H9 (cell line): ENCODE measurements at regions not wholly inside any gene's neighbourhood (a gene's known extent, or its start where the extent isn't known, plus 50 kb on each side); places are given as distances from the start of the nearest gene placed in this dataset.

Experiments used
- DNase-seq: peaks from one replicate; pipeline ENCODE4 v3.0.0-alpha.2; 2017
- H2AFZ ChIP-seq: one replicate; pipeline ENCODE4 v1.6.1; 2013; ENCODE audit warnings: mild to moderate bottlenecking, low read length, control low read depth, moderate library complexity
- H2AK5ac ChIP-seq: 2 replicates; pipeline ENCODE4 v1.6.1; 2013; ENCODE audit warnings: low read length, control low read depth, mixed read lengths; ENCODE audit not compliant: insufficient read length
- H2BK120ac ChIP-seq: one replicate; pipeline ENCODE4 v1.6.1; 2013; ENCODE audit warnings: low read depth, mild to moderate bottlenecking, low read length, control low read depth, inconsistent platforms; ENCODE audit not compliant: poor library complexity, severe bottlenecking
- H2BK12ac ChIP-seq: 2 replicates; pipeline ENCODE4 v1.6.1; 2013; ENCODE audit warnings: low read length, control low read depth, mixed read lengths, low read depth; ENCODE audit not compliant: insufficient read length
- H2BK15ac ChIP-seq: 2 replicates; pipeline ENCODE4 v1.6.1; 2013; ENCODE audit warnings: low read depth, low read length, control low read depth
- H2BK20ac ChIP-seq: one replicate; pipeline ENCODE4 v1.6.1; 2013; ENCODE audit warnings: low read depth, mild to moderate bottlenecking, low read length, control low read depth, inconsistent platforms; ENCODE audit not compliant: poor library complexity, severe bottlenecking
- H2BK5ac ChIP-seq: 2 replicates; pipeline ENCODE4 v1.6.1; 2013; ENCODE audit warnings: low read length, control low read depth, mixed read lengths; ENCODE audit not compliant: insufficient read length
- H3K14ac ChIP-seq: 2 replicates; pipeline ENCODE4 v1.6.1; 2013; ENCODE audit warnings: low read length, control low read depth; ENCODE audit not compliant: insufficient read depth
- H3K18ac ChIP-seq: 2 replicates; pipeline ENCODE4 v1.6.1; 2013; ENCODE audit warnings: low read depth, mild to moderate bottlenecking, mixed read lengths, low read length, control low read depth; ENCODE audit not compliant: insufficient read length
- H3K23ac ChIP-seq: 2 replicates; pipeline ENCODE4 v1.6.1; 2013; ENCODE audit warnings: low read length, control low read depth, mixed read lengths, low read depth; ENCODE audit not compliant: insufficient read length
- H3K23me2 ChIP-seq: 2 replicates; pipeline ENCODE4 v1.6.1; 2013; ENCODE audit warnings: low read depth, mild to moderate bottlenecking, mixed read lengths, low read length, control low read depth; ENCODE audit not compliant: insufficient read length, poor library complexity, severe bottlenecking
- H3K27ac ChIP-seq: 2 replicates; pipeline ENCODE4 v1.5.1; 2013; ENCODE audit warnings: low read length, control low read depth, mixed read lengths, low read depth; ENCODE audit not compliant: insufficient read length
- H3K27me3 ChIP-seq: 2 replicates; pipeline ENCODE4 v1.6.1; 2013; ENCODE audit warnings: low read length, control low read depth, inconsistent platforms; ENCODE audit not compliant: insufficient read depth
- H3K4ac ChIP-seq: 2 replicates; pipeline ENCODE4 v1.6.1; 2013; ENCODE audit warnings: low read depth, mild to moderate bottlenecking, control low read depth, inconsistent platforms, low read length, moderate library complexity
- H3K4me1 ChIP-seq: 2 replicates; pipeline ENCODE4 v1.6.1; 2013; ENCODE audit warnings: low read length, control low read depth, inconsistent platforms; ENCODE audit not compliant: insufficient read depth
- H3K4me2 ChIP-seq: 2 replicates; pipeline ENCODE4 v1.6.1; 2013; ENCODE audit warnings: low read length, control low read depth, mixed read lengths; ENCODE audit not compliant: insufficient read length, insufficient read depth
- H3K56ac ChIP-seq: 2 replicates; pipeline ENCODE4 v1.6.1; 2013; ENCODE audit warnings: low read depth, mild to moderate bottlenecking, mixed read lengths, low read length, control low read depth; ENCODE audit not compliant: insufficient read length
- H3K79me1 ChIP-seq: 2 replicates; pipeline ENCODE4 v1.6.1; 2013; ENCODE audit warnings: low read depth, mild to moderate bottlenecking, moderate library complexity, low read length, control low read depth, inconsistent platforms; ENCODE audit not compliant: insufficient read depth, poor library complexity, severe bottlenecking
- H3K79me2 ChIP-seq: 2 replicates; pipeline ENCODE4 v1.6.1; 2013; ENCODE audit warnings: low read length, control low read depth, inconsistent platforms; ENCODE audit not compliant: insufficient read depth
- H3K9ac ChIP-seq: 2 replicates; pipeline ENCODE4 v1.6.1; 2013; ENCODE audit warnings: low read length, control low read depth, mixed read lengths; ENCODE audit not compliant: insufficient read length; ENCODE audit errors: extremely low read depth
- H3K9me3 ChIP-seq: one replicate; pipeline ENCODE4 v1.6.1; 2013; ENCODE audit warnings: low read depth, low read length, inconsistent platforms; ENCODE audit not compliant: control insufficient read depth
- H3T11ph ChIP-seq: one replicate; pipeline ENCODE4 v1.6.1; 2013; ENCODE audit warnings: mild to moderate bottlenecking, low read length, control low read depth, inconsistent platforms
- H4K20me1 ChIP-seq: one replicate; pipeline ENCODE4 v1.6.1; 2013; ENCODE audit not compliant: control insufficient read depth, insufficient read length, insufficient read depth
- H4K5ac ChIP-seq: 2 replicates; pipeline ENCODE4 v1.6.1; 2013; ENCODE audit warnings: low read depth, mild to moderate bottlenecking, mixed read lengths, low read length, control low read depth; ENCODE audit not compliant: insufficient read length
- H4K8ac ChIP-seq: replicated peaks from 2 replicates; pipeline ENCODE4 v1.6.1; 2013; ENCODE audit warnings: low read length, control low read depth, mixed read lengths, low read depth; ENCODE audit not compliant: insufficient read length
- H4K91ac ChIP-seq: 2 replicates; pipeline ENCODE4 v1.6.1; 2013; ENCODE audit warnings: low read depth, mild to moderate bottlenecking, moderate library complexity, mixed read lengths, low read length, control low read depth; ENCODE audit not compliant: insufficient read length
- H3K27ac Mint-ChIP-seq, 3 experiments: 2 replicates in 2 of 3; 3 replicates in 1 of 3; pipeline ENCODE4 v1.8.0; 2020 to 2021; ENCODE audit warnings: mixed read lengths in 3 of 3, mild to moderate bottlenecking in 1 of 3, moderate library complexity in 1 of 3
- H3K27me3 Mint-ChIP-seq: 2 replicates; pipeline ENCODE4 v1.8.0; 2021; ENCODE audit warnings: low read depth, mild to moderate bottlenecking, moderate library complexity, mixed read lengths
- H3K36me3 Mint-ChIP-seq, 3 experiments: 2 replicates in 2 of 3; 3 replicates in 1 of 3; pipeline ENCODE4 v1.8.0; 2020 to 2021; ENCODE audit warnings: low read depth in 3 of 3, mixed read lengths in 3 of 3; ENCODE audit not compliant: insufficient read depth in 1 of 3
- H3K4me1 Mint-ChIP-seq, 2 experiments: 2 replicates each; pipeline ENCODE4 v1.8.0; 2020; ENCODE audit warnings: mixed read lengths in 2 of 2
- H3K4me3 Mint-ChIP-seq, 2 experiments: 2 replicates in 1 of 2; 3 replicates in 1 of 2; pipeline ENCODE4 v1.8.0; 2020 to 2021; ENCODE audit warnings: mild to moderate bottlenecking in 2 of 2, mixed read lengths in 2 of 2, moderate library complexity in 1 of 2
- H3K9me3 Mint-ChIP-seq, 2 experiments: 2 replicates in 1 of 2; 3 replicates in 1 of 2; pipeline ENCODE4 v1.8.0; 2020; ENCODE audit warnings: mild to moderate bottlenecking in 2 of 2, mixed read lengths in 2 of 2, moderate library complexity in 1 of 2
- WGBS: extraction: QIAGEN DNeasy Blood & Tissue Kit; methylation state at CpG from one replicate; pipeline ENCODE4 v1.1.7; 2013; ENCODE audit warnings: missing lambda C conversion rate, low lambda C conversion rate, mixed read lengths; ENCODE audit not compliant: insufficient read length; ENCODE audit errors: extremely low coverage; 5-methylcytosine and 5-hydroxymethylcytosine counted together
- TF ChIP-seq, protein P1 (sequence below): fragments of 200-600 bp; sonication (generic); conservative IDR thresholded peaks from 3 replicates; pipeline ENCODE4 v1.8.0; 2021; ENCODE audit warnings: antibody characterized with exemption, mild to moderate bottlenecking

DNA sequence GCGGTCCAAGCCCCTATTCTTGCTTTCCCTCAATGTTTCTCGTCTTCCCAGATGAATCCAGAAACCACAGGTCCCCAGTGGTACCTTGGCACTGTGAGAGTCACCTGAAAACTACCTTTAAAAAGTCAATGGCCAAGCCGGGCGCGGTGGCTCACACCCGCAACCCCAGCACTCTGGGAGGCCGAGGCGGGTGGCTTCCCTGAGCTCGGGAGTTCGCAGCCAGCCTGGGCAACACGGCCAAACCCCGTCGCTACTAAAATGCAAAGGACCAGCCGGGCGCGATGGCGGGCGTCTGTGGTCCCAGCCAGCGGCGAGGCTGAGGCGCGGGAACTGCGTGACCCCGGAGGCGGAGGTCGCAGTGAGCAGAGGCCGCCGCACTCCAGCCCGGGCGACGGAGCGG is 285.9 kb downstream of the CHL1 start:
- Histone ChIP-seq H3K79me2 (no peaks in the 10 kb centered on the region), H2BK120ac (no peak overlapping the region), H3K4ac (no peak overlapping the region), H3K18ac (no peak overlapping the region), H4K91ac (no peak overlapping the region), H2BK15ac (no peak overlapping the region), H3K79me1 (no peaks in the 10 kb centered on the region), H3K14ac (no peak overlapping the region), H3K4me2 (no peak overlapping the region), H3K23ac (no peak overlapping the region), H2AK5ac (no peak overlapping the region), H3K56ac (no peak overlapping the region), H3K4me1 (no peaks in the 10 kb centered on the region), H4K5ac (no peak overlapping the region), H3K27me3 (no peaks in the 10 kb centered on the region), H3K9me3 (no peaks in the 10 kb centered on the region), H2BK20ac (no peak overlapping the region), H3T11ph (no peak overlapping the region), H2BK5ac (no peak overlapping the region), H3K27ac (no peak overlapping the region), H3K23me2 (no peaks in the 10 kb centered on the region), H3K9ac (no peak overlapping the region), H2BK12ac (no peak overlapping the region), H4K8ac (no peak overlapping the region), H2AFZ (no peak overlapping the region), H4K20me1 (no peaks in the 10 kb centered on the region)
- Mint-ChIP-seq H3K36me3 (peaks cover 4 to 9% (median 5%) of the 10 kb centered on the region in 3 experiments; a peak in 5 of 7 replicates), H3K4me1 (peaks cover 9 to 16% of the 10 kb centered on the region in 2 experiments), H3K9me3 (peaks cover 9 to 13% of the 10 kb centered on the region in 2 experiments), H3K4me3 (no peak overlapping the region), H3K27me3 (peaks cover 2% of the 10 kb centered on the region; the same call in 1 of the 2 replicates), H3K27ac (no peak overlapping the region)
- TF ChIP-seq, protein P1, sequence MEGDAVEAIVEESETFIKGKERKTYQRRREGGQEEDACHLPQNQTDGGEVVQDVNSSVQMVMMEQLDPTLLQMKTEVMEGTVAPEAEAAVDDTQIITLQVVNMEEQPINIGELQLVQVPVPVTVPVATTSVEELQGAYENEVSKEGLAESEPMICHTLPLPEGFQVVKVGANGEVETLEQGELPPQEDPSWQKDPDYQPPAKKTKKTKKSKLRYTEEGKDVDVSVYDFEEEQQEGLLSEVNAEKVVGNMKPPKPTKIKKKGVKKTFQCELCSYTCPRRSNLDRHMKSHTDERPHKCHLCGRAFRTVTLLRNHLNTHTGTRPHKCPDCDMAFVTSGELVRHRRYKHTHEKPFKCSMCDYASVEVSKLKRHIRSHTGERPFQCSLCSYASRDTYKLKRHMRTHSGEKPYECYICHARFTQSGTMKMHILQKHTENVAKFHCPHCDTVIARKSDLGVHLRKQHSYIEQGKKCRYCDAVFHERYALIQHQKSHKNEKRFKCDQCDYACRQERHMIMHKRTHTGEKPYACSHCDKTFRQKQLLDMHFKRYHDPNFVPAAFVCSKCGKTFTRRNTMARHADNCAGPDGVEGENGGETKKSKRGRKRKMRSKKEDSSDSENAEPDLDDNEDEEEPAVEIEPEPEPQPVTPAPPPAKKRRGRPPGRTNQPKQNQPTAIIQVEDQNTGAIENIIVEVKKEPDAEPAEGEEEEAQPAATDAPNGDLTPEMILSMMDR, result no peak
- no peak for DNase-seq
- WGBS, result no CpG with 5 or more reads among the region's 32 CpGs
